ENCODE measurements at regions not wholly inside any gene's neighbourhood (a gene's known extent, or its start where the extent isn't known, plus 50 kb on each side); places are given as distances from the start of the nearest gene placed in this dataset.

DNA sequence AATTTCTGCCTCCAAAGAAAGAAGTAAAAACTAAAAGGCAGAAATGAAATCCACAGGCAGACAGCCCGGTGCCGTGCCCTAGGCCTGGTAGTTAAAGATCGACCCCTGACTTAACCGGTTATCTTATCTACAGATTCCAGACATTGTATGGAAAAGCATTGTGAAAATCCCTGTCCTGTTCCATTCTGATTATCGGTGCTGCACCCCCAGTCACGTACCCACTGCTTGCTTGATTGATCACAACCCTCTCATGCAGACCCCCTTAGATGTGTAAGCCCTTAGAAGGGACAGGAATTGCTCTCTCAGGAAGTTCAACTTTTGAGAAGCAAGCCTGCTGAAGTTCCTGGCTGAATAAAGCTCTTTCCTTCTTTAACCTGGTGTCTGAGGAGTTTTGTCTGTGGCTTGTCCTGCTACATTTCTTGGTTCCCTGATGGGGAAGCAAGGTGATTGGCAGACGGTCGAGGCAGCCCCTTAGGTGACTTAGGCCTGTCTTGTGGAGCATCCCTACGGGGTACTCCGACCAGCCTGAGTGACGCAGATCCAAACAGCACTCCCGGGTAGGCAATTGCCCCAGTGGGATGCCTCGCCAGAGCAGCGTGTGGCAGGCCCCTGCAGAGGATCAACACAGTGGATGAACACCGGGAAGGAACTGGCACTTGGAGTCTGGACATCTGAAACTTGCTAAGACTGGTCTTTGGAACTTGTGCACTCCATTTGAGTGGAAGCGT is 111.2 kb upstream of the PPM1J start:
- TF ChIP-seq ZFP41 (tag by site-specific recombination; IDR thresholded peaks at IDR 0.05; ENCODE audit: borderline replicate concordance) = no peak
- TF ChIP-seq SETDB1 (IDR thresholded peaks at IDR 0.05; ENCODE audit: insufficient read length, low read length) = no peak
- no peak for TF ChIP-seq ZNF621 (tag by site-specific recombination; IDR thresholded peaks at IDR 0.05)
- TF ChIP-seq ZNF274 (IDR thresholded peaks at IDR 0.05; ENCODE audit: low read length) = no peak
- no peak for TF ChIP-seq ZNF274 (tag by site-specific recombination; IDR thresholded peaks at IDR 0.05; ENCODE audit: borderline replicate concordance)
- TF ChIP-seq, protein P1, sequence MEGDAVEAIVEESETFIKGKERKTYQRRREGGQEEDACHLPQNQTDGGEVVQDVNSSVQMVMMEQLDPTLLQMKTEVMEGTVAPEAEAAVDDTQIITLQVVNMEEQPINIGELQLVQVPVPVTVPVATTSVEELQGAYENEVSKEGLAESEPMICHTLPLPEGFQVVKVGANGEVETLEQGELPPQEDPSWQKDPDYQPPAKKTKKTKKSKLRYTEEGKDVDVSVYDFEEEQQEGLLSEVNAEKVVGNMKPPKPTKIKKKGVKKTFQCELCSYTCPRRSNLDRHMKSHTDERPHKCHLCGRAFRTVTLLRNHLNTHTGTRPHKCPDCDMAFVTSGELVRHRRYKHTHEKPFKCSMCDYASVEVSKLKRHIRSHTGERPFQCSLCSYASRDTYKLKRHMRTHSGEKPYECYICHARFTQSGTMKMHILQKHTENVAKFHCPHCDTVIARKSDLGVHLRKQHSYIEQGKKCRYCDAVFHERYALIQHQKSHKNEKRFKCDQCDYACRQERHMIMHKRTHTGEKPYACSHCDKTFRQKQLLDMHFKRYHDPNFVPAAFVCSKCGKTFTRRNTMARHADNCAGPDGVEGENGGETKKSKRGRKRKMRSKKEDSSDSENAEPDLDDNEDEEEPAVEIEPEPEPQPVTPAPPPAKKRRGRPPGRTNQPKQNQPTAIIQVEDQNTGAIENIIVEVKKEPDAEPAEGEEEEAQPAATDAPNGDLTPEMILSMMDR (tag by site-specific recombination; IDR thresholded peaks at IDR 0.05) = no peak
- no peak for TF ChIP-seq ZNF654 (tag by site-specific recombination; IDR thresholded peaks at IDR 0.05; ENCODE audit: low read depth)
- no peak for TF ChIP-seq ZNF140 (tag by site-specific recombination; IDR thresholded peaks at IDR 0.05)
- no peak for TF ChIP-seq ZNF768 (tag by site-specific recombination; IDR thresholded peaks at IDR 0.05)
- TF ChIP-seq GLI2 (tag by site-specific recombination; IDR thresholded peaks at IDR 0.05; ENCODE audit: borderline replicate concordance, low read depth) = no peak
- no peak for TF ChIP-seq ZNF146 (tag by site-specific recombination; IDR thresholded peaks at IDR 0.05)
- no peak for TF ChIP-seq ZNF416 (tag by site-specific recombination; IDR thresholded peaks at IDR 0.05)
- TF ChIP-seq ZNF571 (tag by site-specific recombination; IDR thresholded peaks at IDR 0.05) = no peak
- TF ChIP-seq YY2 (tag by site-specific recombination; IDR thresholded peaks at IDR 0.05) = no peak
- TF ChIP-seq, protein P2, sequence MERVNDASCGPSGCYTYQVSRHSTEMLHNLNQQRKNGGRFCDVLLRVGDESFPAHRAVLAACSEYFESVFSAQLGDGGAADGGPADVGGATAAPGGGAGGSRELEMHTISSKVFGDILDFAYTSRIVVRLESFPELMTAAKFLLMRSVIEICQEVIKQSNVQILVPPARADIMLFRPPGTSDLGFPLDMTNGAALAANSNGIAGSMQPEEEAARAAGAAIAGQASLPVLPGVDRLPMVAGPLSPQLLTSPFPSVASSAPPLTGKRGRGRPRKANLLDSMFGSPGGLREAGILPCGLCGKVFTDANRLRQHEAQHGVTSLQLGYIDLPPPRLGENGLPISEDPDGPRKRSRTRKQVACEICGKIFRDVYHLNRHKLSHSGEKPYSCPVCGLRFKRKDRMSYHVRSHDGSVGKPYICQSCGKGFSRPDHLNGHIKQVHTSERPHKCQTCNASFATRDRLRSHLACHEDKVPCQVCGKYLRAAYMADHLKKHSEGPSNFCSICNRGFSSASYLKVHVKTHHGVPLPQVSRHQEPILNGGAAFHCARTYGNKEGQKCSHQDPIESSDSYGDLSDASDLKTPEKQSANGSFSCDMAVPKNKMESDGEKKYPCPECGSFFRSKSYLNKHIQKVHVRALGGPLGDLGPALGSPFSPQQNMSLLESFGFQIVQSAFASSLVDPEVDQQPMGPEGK (tag by site-specific recombination; IDR thresholded peaks at IDR 0.05) = no peak

All from HEK293 (cell line).